HG03565 (cell line): ENCODE measurements at regions not wholly inside any gene's neighbourhood (a gene's known extent, or its start where the extent isn't known, plus 50 kb on each side); places are given as distances from the start of the nearest gene placed in this dataset.
"Not testable (repeated sequence)": the region's sequence is repeated elsewhere in the genome, so short reads cannot be mapped to it uniquely, and the experiment has no call there.

Experiments
- ATAC-seq: cut with Tn5 transposase; IDR thresholded peaks from one replicate; pipeline ENCODE4 v1.9.1; 2021; ENCODE audit warnings: mild to moderate bottlenecking, moderate library complexity; ENCODE audit not compliant: unreplicated experiment

DNA sequence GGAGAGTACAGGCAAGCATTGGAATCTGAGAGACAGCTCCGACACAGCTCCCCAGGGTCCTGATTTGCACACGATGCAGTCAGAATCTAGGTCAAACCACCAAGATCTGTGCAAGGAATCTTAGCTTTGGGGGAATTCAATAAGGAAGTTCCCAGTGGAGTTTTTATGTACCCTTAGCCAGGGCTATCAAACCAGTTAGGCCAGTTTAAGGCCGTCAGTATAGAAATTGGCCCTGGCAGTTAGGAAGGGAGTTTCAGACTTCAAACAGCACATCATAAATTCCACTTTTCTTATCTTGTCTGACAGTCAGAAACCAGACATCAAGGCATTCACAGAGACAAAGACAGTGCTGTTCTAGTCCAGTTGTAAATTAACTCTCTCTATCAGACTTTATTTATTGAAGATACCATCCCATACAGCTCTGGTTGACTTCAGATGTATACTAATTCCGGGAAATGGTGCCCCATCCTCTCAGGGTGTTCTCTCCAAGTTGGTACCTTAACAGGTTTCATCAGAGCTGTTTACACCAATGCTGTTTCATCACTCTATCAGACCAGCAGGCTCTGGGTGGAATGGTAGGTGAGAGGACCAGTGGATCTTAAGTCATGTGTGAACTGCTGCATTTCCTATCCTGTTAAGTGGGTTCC is 157.5 kb upstream of the ATF7IP start:
- ATAC-seq, result no peak

DNA sequence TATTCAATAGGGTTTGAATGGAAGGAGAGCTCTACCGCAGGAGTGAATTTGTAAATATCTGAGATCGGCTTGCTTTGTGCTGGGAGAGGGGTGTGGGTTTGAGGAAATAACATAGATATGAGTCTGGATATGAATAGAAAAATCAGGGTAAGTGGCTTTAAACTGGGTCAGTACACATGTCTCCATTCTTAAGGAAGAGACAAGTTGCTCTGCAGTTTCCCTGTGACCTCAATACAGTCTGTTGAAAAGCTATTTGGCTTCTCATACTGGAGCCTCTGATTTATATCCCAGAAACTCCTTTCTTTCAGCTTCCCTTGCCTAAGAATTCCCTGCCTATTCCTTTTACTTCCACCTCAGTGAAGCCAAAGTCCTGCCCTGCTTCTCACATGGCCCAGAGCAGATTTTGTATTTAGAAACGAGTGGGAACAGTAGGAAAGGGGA is 153.5 kb upstream of the ATF7IP start:
- no peak for ATAC-seq

DNA sequence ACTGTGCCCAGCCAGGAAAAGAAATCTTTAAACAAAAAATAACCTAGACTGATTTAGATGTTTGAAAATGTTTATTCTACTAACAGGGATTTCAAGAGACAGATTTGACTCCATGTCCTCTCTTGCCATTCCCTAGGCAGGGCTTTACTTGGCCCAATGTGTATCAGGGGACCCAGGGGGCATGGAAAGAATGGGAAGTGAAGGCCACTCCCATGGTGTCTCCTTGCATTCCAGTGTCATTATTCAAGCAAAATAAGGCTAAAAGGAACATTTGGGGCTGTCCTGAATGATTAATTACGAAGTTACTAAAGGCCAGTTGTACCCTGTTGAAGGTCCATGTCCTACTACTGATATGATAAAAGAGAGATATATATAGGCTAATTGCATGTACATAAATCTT is 151.9 kb upstream of the ATF7IP start:
- no peak for ATAC-seq

DNA sequence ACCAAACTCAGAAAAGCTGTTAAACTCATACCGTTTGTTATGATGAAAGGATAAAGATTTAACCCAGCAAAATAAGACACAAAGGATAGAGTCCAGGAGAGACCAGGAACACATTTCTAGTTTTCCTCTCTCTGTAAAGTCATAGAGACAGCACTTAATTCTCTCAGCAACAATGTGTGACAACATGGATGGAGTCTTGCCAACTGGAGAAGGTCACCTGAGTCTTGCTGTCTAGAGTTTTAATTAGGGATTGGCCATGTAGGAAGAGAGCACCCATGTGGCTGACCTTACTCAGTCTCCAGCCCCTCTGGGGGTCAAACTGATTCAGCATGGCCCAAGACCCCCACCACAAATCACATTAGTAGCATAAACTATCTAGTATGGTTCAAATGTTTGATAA is 151.0 kb upstream of the ATF7IP start:
- ATAC-seq, result no peak

DNA sequence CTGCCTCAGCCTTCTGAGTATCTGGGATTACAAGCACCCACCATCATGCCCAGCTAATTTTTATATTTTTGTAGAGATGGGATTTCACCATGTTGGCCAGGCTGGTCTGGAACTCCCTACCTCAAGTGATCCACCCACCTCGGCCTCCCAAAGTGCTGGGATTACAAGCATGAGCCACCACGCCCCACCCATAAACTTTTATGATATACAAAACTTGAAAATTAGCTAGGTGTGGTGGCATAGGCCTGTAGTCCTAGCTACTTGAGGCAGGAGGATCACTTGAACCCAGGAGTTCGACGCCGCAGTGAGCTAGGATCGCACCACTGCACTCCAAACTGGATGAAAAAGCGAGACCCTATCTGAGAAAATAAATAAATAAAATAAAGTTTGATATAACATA is 149.5 kb upstream of the ATF7IP start:
- ATAC-seq, result not testable (repeated sequence)

DNA sequence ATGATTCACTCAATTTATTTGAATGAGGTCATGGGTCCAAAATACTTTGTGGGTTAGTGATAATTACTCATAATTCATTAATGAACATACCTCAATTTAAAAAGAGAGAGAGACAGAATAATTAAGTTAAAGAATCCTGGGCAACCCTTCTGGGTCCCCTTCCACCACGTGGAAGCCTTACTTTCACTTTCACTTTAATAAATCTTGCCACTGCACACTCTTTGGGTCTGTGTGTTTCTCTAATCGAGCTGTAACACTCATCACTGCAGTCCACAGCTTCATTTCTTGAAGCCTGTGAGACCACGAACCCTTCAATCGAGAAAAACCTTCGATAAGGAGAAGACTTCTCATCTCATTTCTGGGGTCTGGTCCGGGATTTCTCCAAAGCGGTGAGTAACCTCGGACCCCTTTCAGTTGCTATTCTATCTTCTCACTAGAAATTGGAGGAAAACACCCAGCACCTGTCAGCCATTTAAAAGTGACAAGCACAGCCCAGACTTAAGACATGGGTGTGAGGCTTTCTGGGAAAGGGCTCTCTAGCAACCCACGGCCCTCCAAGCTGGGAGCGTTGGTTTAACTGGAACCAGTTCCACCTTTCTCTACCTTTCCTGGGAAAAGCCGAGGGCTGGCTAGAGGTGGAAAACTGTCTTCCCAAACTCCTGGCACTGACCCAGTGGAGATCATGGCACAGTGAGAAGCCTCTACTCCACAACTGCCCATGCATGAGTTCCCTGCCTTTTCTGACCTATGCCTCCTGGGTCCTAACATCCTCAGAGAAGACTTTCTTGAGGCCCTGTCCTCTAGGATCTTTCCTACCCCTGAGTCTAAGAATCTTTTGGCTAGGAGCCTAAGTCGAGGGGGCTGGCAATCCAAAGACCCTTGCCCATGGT is 148.8 kb upstream of the ATF7IP start:
- ATAC-seq, result no peak

DNA sequence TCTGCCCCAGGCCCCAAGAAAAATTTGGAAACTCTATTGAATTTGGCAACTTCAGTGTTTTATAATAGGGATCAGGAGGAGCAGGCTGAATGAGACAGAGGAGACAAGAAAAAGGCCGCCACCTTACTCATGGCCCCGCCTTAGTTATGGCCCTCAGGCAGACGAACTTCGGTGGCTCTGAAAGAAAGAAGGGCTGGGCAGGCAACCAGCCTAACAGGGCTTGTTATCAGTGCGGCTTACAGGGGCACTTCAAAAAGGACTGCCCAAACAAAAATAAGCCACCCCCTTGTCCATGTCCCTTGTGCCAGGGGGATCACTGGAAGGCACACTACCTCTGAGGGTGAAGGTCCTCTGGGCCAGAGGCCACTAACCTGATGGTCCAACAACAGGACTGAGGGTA is 146.3 kb upstream of the ATF7IP start:
- ATAC-seq, result no peak

DNA sequence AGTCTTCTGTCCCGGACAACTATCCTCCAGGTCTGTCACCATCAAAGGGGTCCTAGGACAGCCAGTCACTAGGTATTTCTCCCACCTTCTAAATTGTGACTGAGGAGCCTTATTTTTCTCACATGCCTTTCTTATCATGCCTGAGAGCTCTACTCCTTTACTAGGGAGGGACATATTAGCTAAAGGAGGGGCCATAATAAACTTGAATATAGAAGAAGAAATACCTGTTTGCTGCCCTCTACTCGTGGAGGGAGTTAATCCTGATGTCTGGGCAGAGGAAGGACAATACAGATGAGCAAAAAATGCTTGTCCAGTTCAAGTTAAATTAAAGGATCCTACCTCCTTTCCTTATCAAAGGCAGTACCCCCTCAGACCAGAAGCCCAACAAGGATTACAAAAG is 145.8 kb upstream of the ATF7IP start:
- ATAC-seq, result not testable (repeated sequence)

DNA sequence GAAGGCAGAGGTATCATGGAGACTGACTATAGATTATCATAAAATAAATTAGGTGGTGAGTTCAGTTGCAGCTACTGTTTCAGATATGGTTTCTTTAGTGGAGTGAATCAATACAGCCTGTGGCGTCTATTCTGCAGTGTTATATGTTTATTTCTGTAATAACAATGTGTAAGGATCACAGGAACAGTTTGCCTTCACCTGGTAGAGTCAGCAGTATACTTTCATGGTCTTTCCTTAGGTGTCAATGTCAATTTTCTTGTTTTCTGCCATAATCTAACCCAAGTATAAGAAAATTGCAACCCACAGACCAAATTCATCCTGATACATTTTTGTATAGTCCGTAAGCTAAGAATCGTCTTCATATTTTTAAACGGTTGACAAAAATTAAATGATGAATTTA is 140.4 kb upstream of the ATF7IP start:
- no peak for ATAC-seq

DNA sequence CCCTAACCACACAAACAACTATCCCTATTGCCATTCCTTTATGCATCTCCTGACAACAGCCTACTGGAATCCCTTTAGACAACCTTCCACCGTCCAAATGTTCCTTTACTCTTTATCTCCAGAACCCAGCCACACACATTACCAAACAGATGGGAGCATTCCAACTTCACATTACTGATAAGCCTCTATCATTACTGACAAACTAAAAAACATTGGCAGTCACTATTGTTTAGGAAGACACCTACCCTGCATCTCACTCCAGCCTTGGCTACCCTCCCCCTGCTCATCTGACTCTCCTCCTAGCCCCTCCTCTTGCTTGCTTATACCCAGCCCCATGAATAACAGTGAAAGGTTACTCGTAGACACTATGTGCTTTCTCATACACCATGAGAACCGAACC is 130.3 kb upstream of the ATF7IP start:
- not testable (repeated sequence) for ATAC-seq

DNA sequence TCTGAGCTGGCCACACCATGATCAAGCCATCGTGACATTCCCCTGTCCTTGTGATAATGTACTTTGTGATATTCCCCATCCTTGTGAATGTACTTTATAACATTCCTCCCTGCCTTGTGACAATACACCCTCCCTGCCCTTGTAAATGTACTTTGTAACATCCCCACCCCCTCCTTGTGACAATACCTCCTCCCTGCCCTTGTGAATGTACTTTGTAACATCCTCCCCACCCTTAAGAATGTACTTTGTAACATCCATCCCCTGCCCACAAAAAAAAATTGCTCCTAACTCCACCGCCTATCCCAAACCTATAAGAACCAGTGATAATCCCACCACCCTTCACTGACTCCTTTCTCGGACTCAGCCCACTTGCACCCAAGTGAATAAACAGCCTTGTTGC is 128.8 kb upstream of the ATF7IP start:
- not testable (repeated sequence) for ATAC-seq

DNA sequence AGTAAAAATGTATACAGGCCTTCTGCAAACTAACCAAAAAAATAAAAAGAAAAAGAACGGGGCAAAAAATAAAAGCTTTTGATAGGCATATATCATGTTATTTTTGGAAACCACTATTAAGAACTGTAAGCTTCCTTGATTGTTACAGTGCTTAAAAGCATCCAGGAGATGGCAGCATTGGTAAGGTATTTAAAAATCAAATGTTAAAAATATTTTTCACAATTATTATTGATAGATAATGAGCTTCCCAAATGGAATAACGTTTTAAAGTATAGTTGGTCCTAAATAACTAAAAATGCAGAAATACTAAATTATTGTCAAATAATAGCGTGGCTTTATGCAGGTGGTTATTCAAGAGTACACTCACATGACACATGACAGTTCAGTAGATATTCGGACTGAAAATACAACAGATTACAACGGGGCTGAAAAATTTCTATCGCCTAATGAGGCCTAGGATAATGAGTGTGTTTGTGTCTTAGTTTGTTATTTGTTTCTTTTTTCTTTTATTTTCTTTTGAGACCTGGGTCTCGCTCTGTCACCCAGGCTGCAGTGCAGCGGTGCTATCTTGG is 127.2 kb upstream of the ATF7IP start:
- ATAC-seq, result no peak

DNA sequence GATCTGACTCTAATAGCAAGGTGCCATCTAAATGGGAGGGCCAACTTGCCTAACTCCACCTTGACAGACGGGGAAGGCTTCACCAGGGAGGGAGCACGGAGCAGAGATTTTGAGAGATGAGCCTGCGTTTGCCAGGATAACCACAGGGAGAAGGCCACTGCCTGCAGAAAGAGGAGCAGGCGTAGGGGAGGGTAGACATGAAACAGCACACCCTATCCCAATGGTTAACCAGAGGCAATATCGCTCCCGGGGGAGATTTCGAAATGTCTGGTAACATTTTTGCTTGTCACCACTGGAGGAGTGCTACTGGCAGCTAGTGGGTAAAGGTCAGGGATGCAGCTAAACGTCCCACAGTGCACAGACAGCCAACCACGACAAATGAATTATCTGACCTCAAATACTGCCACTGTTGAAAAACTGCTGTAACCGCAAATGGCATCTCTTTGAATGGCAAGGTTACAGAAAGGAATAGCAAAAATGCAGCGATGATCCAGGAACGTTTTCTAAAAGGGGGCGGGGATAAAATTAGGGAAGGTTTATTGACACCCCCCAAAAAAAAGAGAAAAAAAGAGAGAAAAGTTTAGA is 126.0 kb upstream of the ATF7IP start:
- peak; percentile 73 for ATAC-seq

DNA sequence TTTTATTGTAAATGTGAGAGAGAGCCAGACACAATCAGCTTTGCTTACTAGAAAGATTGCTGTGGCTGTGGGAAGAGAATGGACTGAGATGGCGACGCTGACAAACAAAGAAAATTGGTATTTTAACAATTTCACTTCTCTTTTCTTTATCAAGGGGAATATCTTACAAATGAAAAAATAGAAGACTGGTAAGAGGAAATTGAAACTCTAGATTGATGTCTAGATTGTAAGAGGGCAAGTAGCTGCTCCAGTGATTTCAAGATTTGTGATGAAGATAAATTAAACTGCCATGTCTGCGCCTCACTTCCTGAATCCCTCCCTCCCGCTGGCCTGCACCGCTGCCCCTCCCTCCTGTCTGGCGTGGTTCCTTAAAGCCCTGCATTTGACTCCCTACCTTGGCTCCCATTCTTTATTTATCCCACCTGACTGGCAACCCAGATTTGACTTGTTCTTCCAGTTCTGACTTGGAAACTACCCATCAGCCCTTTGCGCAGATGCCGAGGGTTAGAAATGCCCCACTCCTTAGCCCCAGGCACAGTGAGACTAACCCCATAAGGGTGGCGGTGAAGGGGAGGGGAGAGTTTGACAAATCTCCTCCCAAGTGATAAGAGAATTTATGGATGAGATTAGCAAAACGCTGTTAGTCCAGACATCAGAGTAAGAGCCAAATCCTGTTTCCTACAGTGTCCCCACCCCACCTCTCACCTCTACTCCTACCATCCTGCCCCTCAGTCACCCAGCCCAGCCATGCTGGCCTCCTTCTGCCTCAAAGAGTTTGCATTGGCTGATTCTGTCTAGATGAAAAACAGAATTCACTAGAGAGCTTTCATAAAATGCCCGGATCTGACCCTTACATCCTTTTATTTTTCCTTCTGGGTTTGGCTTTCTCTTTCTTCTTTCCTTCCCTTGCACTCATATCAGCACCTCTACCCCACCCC is 125.3 kb upstream of the ATF7IP start:
- ATAC-seq, result peak; percentile 35

DNA sequence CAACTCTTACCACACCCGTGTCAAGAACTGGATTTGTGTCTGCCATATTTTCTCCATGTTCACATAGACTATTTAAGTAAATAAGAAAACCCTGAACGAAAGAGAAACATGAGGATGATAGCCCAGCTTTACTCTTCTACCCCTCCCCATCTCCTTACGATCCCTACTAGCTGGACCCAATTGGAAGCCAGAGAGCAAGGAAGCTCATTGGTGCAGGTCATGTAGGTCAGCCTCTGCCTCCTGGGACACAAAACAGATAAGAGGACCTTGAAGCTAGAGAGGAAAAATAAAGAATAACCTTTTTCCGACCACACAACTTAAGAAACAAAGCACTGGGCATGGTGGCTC is 124.6 kb upstream of the ATF7IP start:
- no peak for ATAC-seq

DNA sequence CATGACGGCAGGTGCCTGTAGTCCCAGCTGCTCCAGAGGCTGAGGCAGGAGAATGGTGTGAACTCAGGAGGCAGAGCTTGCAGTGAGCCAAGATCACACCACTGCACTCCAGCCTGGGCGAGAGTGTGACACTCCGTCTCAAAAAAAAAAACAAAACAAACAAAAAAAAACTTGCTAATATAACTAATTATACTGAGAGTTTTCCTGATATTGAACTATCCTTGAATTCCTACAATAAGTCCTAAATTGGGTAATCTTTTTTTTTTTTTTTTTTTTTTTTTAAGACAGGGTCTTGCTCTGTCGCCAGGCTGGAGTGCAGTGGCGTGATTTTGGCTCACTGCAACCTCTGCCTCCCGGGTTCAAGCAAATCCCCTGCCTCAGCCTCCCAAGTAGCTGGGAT is 122.7 kb upstream of the ATF7IP start:
- not testable (repeated sequence) for ATAC-seq

DNA sequence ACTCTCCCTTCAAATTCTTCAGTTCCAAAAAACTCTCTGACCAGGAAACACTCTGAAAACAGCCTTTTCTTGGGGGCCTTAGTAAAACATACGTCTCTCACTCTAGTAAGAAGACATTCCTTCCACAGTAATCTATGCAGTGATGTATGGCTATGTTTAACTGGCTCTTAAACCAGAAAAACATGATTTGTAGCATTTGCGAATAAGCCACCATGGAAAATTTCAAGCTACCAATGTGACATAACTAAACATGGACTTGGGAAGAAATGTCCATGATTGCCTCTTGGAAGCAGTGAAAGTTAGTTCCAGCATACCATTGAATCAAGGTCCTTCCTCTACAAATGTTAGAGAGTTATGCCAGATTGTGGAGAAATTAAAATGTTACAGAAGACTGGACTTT is 121.5 kb upstream of the ATF7IP start:
- no peak for ATAC-seq

DNA sequence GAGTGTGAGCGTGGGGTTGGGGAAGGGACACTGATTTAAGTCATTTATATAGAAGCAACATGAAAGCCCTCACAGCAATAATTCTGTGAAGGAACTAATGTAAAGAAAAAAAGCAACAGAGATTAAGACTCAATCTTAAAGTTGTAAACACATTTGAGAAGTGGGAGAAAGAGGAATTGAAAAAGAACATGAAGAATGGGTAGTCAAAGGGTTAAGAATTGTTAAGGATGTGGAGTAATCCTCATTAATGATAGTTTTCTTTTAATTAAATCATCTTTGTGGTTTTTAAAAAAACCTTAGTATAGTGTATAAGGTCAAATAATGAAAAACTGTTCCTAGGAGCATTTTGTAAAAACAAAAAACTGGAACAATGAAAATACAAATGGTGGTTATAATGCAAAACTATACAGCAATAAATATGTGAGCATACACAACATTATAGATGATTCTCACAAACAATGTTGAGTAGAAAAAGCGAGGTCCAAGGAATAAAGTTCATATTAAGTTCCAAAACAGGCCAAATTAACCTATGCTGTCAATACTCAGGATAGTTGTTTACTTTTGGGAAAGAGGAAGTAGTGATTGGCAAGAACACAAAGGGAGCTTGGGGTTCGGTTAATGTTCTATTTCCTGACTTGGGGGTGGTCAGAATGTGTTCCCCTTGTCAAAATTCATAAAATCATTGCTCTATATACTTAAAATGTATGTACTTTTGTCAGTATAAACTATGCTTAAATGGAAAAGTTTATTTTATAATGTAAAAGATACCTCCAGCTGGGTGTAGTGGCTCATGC is 120.4 kb upstream of the ATF7IP start:
- ATAC-seq, result no peak

DNA sequence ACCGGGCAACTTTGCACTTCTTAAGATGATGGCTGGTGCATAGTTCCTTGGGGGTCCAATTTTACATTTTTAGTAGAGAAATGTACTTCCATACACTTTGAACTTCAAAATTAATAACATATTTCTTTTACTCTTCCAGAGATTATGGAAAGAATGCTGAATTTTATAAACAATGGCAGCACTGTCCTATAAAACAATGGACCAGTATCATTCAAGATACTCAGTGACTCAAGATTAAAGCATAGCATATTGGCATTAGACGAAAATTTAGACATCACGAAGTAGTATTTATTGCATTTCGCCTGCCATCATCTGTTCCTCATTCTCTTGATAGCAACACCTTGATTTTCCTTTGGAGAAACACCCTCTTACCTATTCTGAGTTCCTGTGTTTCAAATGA is 118.3 kb upstream of the ATF7IP start:
- no peak for ATAC-seq

DNA sequence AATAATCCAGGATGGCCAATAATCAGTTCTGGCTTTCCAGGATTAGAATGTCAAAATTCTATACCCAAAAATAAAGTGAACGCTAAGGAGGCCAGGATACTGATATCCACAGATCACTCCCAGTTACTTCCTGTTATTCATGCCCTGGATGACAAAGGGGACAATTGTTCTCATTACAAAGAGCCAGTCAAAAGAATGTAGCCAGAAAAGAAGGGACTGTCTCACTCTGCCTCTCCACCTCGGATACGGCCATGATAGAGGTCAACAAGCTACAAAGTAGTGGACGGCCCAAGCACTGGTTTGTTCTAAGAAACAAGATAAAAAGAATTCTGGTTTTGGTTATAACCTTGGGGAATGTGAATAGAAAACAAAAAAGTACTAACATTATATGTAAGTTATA is 116.1 kb upstream of the ATF7IP start:
- ATAC-seq, result no peak
